Stimulated activated CD8-positive, alpha-beta memory T cell treated with anti-CD3 and anti-CD28 coated beads, Interleukin-15, amount 100 ng/mL, for 1 hour (primary cell): ENCODE measurements at regions not wholly inside any gene's neighbourhood (a gene's known extent, or its start where the extent isn't known, plus 50 kb on each side); places are given as distances from the start of the nearest gene placed in this dataset.
"Not testable (repeated sequence)": the region's sequence is repeated elsewhere in the genome, so short reads cannot be mapped to it uniquely, and the experiment has no call there.

Source experiments
- DNase-seq: peaks from one replicate; pipeline ENCODE4 v3.0.0-alpha.2; 2020; ENCODE audit warnings: low read depth

DNA sequence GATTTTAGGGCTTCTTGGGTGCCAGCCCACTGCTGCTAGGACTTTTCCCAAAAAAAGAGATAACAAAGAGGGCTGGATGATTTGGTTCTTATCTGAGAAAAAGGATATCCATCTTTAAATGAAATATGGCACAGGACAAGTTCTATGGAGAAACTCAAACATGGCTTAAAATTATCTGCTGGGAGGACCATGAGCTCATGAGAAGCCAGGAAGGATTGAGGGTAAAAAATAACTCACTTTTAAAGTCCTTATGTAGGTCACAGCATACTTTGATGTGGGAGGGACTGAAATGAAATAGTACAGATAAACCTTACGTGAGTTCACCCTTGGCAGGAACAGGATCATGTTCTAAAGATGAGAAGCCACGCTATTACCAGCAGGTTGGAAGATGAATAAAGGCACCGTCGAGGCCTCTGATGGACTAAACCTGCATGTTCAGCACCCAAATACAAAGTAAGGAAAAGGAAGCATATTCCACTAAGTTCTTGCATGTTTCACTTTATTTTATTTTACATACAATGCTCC lies 369.2 kb upstream of the KLF6 start:
- no peak for DNase-seq

- DNase-seq: no peak
These were observed 366.5 kb upstream of the KLF6 start for GRCh38 chr10:4151466-4151865.

DNA sequence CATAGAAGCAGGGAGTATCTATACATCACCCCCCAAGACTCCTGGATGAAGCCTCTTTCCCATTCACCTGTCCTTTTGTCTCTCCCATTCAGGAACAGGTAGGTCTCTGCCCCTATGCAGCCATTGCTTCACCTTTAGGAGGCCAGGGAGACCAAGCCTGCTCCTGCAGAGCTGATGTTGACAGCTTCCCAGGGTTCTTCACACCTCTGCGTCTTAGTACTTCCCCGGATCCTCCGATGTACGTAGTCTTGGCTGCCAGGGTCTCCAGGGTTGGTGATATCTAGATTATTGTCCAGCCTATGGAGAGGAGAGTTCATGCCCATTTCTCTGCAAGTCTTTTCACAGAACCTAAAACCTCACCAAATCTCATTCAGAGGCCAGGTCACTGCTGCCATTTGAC lies 365.7 kb upstream of the KLF6 start:
- DNase-seq: no peak

- not testable (repeated sequence) for DNase-seq
These were observed 364.5 kb upstream of the KLF6 start for GRCh38 chr10:4149460-4149859.

GRCh38 chr10:4147245-4147644 lies 362.2 kb upstream of the KLF6 start:
- no peak for DNase-seq

DNA sequence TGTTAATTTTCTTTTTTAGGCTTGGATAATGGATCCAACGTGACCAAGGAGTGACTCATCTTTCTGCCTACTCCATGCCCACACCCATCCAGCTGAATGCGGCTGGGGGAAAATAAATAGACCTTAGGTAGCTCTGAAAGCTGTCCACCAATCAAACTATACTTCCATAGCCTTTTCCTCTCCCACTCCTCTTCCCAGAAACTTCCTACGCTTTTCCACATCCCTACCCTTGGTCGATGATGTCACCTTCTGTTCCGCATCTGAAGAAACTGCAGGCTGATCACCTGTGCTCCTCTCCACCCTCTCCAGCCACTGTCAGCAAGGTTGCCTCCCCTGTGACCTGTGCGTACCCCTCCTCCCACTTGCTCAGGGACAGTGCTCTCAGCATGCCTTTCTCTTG lies 359.8 kb upstream of the KLF6 start:
- no peak for DNase-seq

DNA sequence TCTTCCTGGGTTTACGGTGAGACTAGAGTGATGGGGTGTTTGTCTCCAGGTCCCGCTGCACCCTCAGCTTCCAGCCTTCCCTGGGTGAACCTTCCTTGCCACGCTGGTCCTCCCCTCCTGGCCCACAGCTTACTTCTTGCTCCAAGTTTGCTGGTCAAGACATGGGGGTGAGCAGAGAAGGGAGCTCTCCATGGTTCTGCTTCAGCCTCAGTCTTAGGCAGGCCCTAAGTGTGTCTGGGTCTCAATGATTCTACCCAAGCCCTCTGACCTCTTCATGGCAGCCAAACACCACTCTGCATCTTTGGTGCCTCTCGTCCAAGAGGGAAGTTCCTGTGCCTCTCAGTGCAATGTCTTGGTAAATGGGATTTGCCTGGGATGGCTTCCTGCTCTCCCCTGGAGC lies 356.5 kb upstream of the KLF6 start:
- no peak for DNase-seq

- DNase-seq: no peak
These were observed 353.2 kb upstream of the KLF6 start for GRCh38 chr10:4138146-4138721.

GRCh38 chr10:4137299-4137698 lies 352.3 kb upstream of the KLF6 start:
- no peak for DNase-seq

- no peak for DNase-seq
These were observed 351.1 kb upstream of the KLF6 start for GRCh38 chr10:4136121-4136520.

DNA sequence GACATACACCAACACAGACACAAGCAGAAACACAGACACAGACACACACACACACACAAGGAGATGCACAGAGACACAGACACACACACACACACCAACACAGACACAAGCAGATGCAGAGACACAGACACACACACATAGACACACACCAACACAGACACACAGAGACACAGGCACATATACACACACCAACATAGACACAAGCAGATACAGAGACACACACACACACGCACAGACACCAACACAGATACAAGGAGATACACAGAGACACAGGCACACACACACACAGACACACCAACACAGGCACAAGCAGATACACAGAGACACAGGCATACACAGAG lies 347.2 kb upstream of the KLF6 start:
- DNase-seq: no peak

- DNase-seq: no peak
These were observed 346.6 kb upstream of the KLF6 start for GRCh38 chr10:4131407-4132215.

GRCh38 chr10:4130685-4131084 lies 345.7 kb upstream of the KLF6 start:
- no peak for DNase-seq

GRCh38 chr10:4129866-4130477 lies 345.0 kb upstream of the KLF6 start:
- no peak for DNase-seq

- DNase-seq: no peak
These were observed 342.7 kb upstream of the KLF6 start for GRCh38 chr10:4127518-4128315.

DNA sequence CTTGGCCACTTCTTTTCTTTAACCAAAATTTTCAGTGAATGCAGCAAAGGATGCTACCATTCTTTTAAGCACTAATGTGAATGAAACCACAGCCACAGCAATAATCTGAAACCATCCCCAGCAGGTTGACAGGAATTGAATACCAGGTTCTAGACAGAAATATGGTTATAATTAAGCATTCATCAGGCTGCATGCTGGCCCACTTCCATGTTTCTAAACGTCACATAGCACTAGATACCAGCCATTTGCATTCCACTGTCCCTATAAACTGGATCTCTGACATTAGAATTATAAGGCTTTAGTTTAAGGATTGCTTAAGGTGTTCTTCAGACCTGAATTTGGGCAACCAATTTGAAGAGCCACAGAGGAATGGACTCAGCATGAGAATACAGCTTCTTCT lies 340.8 kb upstream of the KLF6 start:
- no peak for DNase-seq

DNA sequence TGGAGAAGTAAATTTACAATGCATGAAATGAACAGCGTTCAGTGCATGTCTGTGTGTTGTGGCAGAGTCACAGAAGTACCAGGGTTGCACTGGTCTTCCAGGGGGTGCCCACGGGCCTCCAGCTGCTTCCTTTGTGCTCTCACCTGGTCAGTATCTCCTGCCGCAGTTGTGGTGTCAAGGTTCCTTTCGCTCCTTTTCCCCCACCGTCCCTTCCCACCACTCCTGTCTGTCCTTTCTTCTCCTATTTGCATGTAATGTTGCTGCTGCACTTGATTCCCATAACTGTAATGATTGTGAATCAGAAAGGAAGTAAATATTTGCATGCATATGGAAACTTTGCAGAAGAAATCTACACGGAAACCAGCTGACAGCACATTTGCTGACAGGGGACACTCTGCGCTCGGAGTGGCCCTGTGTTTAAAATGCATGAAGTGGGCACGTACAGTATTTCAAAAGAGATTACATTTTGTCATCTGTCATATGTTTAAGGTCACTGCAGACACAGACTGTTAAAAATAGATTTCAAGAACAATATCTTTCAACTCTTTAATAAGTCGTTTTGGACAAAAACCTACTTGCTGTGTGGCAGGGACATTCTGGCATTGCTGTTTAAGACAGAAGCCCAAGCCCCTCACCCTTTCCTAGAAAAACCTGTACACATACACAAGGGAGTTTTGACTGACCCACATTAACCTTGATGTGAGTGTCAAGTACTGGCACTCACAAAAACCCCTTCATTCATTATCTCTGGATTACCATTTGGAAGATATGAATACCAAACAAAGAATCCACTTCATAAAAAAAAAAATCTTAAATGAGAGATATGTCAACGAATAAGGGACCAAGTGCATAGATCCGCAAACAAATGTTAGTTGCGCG lies 336.7 kb upstream of the KLF6 start:
- DNase-seq: no peak

- no peak for DNase-seq
These were observed 335.3 kb upstream of the KLF6 start for GRCh38 chr10:4120096-4120853.

- no peak for DNase-seq
These were observed 334.1 kb upstream of the KLF6 start for GRCh38 chr10:4119107-4119506.

DNA sequence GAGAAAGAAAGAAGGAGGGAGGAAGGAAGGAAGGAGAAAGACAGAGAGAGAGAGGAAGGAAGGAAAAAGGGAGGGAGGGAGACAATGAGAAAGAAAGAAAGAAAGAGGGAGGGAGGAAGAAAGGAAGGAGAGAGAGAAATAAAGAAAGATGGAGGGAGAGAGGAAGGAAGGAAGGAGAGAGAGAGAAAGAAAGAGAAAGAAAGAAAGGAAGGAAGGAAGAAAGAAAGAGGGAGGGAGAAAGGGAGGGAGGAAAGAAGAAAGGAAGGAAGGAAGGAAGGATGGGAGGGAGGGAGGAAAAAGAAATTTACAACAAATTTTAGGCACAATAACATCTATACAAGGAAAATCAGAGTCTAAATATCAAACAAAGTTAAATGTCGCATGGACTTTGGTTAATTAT lies 332.6 kb upstream of the KLF6 start:
- no peak for DNase-seq

DNA sequence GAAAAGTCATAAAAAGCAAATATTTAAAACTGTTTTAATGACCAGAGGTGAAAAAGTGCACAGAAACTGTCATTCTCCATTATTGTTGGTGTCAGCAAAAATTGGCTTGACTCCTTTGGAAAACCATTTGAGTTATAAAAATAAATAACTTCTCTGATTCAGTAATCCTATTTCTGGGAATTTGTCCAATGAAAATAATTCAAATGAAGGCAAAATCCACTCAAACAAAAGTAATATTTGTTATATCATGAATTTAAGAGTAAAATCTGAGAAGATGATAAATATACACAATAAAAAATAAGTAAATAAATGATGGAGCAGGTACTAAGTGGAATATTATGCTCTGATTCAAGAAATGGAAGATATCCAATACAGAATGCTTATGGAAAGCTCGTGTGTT lies 326.6 kb upstream of the KLF6 start:
- DNase-seq: no peak
